Esophagus squamous epithelium (tissue), 4 donors: ENCODE measurements at regions not wholly inside any gene's neighbourhood (a gene's known extent, or its start where the extent isn't known, plus 50 kb on each side); places are given as distances from the start of the nearest gene placed in this dataset.

Source experiments
- POLR2A ChIP-seq, 4 donors: fragments of 450-650 bp; IDR thresholded peaks; one replicate each; pipeline ENCODE4 v1.6.1; 2017; ENCODE audit warnings: antibody characterized with exemption in 4 of 4, mild to moderate bottlenecking in 4 of 4, moderate library complexity in 3 of 4
- TF ChIP-seq, protein P1 (sequence below), 6 experiments: fragments of 450-650 bp in 4 of 6; fragments of 200-600 bp in 2 of 6; sonication (generic) in 2 of 6; IDR thresholded peaks; one replicate each; pipeline ENCODE4 v1.5.1; 2016 to 2019; ENCODE audit warnings: antibody characterized with exemption in 6 of 6, mild to moderate bottlenecking in 4 of 6, moderate library complexity in 4 of 6

DNA sequence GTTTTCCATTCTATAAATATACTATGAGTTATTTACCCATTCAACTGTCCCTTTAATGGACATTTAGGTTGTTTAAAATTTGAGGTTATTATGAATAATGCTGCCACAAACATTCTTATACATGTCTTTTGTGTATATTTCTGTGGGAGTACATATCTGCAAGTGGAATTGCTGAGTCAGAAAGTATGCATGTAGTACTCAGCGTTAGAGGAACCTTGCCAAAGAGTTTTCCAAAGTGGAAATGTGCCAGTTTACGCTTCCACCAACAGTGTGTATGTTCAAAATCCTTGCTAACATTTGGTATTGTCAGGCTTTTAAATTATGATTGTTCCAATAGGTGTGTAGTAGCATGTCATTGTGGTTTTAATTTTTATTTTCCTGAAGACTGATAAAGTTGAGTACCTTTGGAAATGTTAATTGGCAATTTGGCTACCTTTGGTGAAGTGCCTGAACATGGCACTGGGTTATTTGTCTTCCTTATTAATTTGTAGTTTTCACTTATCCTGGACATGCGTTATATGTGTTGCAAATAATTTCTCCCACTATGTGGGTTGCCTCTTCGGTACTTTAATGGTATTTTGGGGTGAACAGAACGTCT, 341.2 kb downstream of the CD83 start:
- TF ChIP-seq, protein P1, sequence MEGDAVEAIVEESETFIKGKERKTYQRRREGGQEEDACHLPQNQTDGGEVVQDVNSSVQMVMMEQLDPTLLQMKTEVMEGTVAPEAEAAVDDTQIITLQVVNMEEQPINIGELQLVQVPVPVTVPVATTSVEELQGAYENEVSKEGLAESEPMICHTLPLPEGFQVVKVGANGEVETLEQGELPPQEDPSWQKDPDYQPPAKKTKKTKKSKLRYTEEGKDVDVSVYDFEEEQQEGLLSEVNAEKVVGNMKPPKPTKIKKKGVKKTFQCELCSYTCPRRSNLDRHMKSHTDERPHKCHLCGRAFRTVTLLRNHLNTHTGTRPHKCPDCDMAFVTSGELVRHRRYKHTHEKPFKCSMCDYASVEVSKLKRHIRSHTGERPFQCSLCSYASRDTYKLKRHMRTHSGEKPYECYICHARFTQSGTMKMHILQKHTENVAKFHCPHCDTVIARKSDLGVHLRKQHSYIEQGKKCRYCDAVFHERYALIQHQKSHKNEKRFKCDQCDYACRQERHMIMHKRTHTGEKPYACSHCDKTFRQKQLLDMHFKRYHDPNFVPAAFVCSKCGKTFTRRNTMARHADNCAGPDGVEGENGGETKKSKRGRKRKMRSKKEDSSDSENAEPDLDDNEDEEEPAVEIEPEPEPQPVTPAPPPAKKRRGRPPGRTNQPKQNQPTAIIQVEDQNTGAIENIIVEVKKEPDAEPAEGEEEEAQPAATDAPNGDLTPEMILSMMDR (IDR thresholded peaks at IDR 0.05): no peak
- TF ChIP-seq POLR2A (IDR thresholded peaks at IDR 0.05): no peak
